Suppressor macrophage treated with lipopolysaccharide for 1 hour (primary cell): ENCODE measurements at regions not wholly inside any gene's neighbourhood (a gene's known extent, or its start where the extent isn't known, plus 50 kb on each side); places are given as distances from the start of the nearest gene placed in this dataset.
"Not testable (repeated sequence)": the region's sequence is repeated elsewhere in the genome, so short reads cannot be mapped to it uniquely, and the experiment has no call there.

Experiments
- DNase-seq, 3 donors: peaks; one replicate each; pipeline ENCODE4 v3.0.0-alpha.2; 2020 to 2022

DNA sequence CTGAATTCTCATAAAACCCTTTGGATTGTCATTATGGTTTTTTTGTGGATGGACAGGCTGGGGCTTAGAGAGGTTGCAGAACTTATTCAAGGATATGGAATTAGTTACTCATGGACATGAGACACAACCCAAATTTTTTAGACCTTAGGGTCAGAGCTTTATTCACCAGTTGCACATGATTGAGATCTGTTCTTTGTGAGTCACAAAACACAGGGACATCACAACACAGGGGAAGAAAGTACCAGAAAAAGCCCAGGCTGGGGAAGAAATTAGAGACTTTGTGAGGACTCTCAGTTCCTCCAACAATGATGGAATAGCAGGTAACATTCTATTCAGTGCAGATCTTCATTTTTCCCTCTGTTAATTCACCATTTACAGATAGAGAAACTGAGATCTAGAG is 602.4 kb upstream of the CPEB2 start:
- peak; percentile 35 to 65 (median 62) for DNase-seq

DNA sequence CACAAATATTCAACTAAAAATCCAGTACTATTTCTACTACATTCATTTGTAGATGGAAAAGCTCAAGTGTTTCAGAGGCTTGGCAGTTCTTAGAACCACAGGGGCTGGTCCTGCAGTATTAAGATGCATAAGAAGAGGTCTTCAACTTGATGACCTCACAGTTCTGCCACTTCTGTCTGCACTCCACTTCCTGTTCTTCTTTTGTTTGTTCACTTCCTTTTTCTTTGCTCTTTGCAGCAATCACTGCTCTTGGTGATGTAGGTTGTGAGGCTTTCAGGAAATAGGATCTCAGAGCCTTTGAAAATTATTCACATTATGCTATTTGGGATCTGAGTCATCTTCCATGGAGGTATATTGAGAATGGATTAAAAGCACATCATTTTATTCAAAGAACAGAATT is 602.0 kb upstream of the CPEB2 start:
- DNase-seq: peak; percentile 49 to 75 (median 74)

DNA sequence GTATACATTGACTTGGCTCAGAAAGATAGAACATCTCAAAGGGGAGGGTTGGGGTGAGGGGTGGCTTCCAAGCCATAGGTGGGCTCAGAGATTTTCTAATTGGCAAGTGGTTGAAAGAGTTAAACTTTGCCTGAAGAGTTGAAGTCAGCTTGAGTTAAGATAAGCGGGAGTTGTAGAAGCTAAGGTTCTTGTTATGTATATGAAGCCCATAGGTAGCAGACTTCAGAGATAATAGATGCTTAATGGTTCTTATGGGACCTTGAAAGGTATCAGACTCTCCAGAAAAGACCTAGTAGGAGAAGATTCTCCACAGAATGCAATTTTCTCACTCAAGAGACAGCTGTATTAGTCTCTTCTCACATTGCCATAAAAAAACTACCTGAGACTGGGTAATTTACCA is 599.1 kb upstream of the CPEB2 start:
- DNase-seq: no peak

DNA sequence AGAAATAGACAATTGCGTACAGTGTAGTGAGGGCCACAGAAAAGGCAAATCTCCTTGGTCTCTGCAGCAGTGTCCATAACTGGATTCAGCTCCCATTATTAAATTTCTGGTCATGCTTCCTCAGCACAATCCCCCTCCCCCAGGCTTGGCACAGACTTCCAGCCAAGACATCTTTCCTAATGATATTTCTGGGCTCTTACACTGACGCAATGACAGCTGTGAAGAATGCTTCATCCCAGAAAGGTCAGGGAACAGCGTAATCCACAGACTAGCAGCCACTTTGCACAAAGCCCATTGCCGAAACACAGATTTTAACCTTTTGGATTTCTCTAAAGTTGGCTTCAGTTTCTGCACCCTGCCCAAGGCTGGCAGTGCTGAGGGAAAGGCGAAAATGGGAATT is 597.6 kb upstream of the CPEB2 start:
- no peak for DNase-seq

DNA sequence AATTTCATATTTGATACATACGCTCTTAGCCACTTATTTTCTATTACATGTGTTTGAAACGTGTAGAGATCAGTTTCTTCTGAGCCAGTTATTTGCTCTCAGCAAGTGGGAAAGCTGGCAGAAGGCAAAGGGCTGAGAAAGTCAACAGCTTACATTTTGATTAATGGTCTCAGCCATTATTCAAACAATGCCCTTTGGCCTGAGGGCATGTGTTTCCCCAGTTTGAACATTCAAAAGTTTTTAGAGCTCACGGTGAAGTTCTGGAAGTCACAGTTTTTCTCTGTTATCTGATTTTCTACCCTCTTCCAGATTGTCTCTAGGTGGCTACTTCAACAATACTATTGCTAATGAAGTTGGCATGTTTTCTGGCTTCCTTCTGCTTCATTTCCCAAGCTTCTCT is 591.8 kb upstream of the CPEB2 start:
- DNase-seq: no peak

DNA sequence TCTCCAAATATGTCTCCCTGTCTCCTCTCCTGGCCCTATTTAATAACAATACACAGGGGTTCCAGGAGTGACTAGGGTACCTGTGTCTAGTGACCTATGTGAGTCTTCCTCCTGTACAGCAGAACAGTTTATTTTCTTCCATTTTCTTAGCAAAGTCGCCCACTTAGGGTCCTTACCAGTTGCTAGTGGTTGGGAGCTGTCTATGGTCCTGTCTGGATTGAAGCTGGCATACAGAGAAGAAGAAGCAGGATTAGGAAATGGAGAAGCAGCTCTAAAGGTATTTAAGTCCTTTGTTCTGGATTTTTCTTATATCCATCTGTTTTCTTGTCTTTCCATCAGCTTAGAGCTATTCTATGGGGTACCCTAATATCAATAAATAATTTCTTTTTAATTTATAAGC is 587.1 kb upstream of the CPEB2 start:
- DNase-seq: peak in 2 of 3 donors; percentile 34 to 48

DNA sequence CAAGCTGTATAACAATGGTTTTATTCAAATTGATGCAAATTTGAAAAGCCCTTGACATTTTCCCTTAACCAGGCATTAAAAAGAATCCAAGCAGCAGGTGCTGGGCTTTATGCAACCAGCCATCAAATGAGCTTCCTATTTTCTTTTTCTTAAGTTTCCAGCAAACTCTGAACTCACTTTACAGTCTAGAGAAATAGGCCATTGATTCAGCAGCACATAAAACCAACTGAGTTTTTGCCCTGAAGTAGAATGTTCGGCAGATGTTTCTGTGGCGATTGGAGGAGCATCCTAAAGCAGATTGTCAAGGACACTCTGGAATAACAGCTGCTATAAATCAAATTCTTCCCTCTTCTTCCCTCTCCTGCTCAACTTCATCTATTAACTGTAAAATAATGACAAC is 582.8 kb upstream of the CPEB2 start:
- no peak for DNase-seq

DNA sequence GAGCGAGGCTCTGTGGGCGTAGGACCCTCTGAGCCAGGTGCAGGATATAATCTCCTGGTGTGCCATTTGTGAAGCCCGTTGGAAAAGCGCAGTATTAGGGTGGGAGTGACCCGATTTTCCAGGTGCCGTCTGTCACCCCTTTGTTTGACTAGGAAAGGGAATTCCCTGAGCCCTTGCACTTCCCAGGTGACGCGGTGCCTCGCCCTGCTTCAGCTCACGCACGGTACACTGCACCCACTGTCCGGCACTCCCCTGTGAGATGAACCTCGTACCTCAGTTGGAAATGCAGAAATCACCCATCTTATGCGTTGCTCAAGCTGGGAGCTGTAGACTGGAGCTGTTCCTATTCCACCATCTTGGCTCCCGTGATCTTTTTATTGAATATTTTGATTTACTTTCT is 576.0 kb upstream of the CPEB2 start:
- DNase-seq: not testable (repeated sequence)

DNA sequence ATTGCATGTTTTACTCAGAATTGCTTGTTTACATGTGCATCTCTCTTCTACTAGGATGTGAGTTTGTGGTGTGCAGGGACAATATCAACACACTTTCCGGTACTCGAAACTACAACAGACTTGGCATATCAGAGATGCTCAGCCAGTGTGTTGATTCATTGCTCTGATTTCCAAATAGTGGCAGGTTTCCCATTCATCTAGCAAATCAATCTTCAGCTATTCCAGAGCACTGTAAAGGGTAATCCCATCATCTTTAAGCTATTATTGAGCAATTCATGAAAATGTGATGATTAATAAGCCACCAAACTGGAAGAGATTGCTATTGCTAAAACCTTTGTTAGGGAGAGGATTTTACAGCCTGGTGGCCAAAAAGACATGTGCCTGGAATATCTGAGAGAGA is 574.2 kb upstream of the CPEB2 start:
- peak in 1 of 3 donors; percentile 8 for DNase-seq

DNA sequence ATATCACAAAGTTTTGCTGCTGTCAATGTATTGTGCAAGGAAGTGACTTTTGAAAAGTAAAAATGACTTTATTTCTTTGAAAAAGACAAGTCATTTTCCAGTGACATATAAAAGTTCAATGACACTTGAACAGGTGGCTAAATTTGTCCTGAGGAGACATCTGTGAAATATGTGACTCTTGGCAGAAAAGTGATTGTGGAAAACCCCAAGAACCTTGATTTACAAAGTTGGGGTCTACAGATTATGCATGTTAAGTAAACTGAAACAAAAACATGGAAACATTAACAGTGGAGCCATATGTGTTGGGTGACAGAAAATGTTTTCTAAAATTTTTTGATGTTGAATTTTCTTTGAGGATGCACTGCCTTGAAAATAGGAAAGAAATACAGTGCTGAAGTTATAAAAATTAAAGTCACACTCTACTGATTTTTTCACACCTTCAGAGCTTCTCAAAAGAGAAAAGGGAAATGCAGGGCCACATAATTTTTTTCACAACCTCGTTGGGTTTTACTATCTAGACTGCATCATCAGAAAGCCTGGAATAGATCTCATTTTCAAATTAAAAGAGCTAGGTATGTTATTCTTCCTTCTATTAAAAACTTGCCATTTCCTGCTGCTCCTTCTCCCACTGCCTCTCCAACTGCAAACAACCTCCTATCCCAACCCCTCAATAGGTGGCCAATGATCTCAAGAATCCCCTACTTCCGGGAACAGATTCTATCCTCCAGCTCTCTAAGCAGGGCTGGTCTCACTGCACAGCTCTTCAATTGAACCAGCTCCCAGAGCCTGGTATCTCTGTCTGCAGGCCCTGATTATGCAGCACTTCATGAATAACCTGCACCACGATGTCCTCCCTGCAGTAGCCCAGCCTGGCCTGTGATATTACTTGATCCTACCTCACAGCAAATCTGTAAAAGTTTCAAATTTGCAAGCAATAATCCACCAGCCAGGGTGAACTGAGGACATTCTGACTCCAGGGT is 570.8 kb upstream of the CPEB2 start:
- DNase-seq: no peak

DNA sequence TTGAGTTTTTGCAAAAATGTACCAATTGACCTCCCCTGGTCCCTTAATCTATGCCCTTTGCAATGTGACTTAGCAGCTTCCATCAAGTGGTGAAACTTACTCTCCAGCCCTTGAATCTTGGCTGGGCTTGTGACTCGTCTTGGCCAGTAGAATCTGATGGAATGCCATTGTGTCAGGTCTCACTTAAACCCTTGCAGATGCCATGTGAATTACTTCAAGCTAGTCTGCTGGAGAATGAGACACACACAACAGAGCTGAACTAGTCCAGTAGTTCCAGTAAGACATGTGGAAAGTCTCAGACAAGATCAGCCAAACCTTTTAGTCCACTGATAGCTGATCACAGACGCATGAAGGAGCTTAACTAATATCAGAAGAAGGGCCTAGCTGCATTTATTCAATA is 567.8 kb upstream of the CPEB2 start:
- no peak for DNase-seq

DNA sequence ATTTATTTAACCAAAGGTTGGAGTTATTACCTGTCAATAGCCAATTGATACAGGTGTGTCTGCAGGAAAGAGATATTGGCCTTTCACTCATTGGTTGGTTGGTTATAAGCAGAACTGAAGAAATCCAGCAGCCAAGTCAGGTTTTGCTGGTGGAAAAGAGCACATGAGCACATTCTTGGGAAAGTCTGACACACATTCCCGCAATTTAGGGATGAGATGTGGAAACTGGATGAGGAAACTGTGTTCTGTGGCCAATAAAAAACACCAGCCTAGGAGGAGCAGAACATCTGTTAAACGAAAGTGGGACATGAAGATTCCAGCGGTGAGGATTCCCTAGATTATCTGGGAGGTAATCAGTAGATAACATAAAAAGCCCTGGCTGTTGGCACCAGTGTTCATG is 567.4 kb upstream of the CPEB2 start:
- DNase-seq: no peak

DNA sequence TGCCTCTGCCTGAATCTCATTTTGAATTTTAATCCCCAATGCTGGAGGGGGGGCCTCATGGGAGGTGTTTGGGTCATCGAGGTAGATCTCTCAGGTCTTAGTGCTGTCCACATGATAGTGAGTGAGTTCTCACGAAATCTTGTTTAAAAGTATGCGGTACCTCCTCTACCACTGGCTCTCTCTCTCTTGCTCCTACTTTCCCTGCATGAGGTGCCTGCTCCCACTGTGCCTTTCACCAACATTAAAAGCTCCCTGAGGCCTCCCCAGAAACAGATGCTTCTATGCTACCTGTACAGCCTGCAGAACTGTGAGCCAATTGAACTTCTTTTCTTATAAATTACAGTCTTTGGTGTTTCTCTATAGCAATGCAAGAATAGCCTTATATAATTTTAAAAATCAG is 560.7 kb upstream of the CPEB2 start:
- no peak for DNase-seq

DNA sequence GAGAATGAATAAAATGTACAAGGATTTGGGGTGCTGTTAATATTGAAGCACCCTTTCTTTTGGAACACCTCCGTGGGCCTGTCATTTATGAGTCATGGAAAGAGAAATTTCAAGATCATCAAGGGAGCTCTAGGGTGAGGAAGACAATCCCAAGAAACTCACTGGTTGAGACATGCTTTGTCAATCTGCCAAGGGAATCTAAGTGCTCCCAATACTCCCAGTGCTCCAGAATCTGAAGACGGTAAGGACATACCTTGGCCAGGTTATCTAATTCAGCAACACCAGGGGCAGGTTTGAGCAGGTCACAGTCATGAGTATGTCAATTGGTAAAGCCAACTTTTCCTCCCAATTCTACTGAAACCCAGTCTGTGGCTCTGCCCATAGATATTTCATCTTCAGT is 556.4 kb upstream of the CPEB2 start:
- DNase-seq: peak in 1 of 3 donors; percentile 13

DNA sequence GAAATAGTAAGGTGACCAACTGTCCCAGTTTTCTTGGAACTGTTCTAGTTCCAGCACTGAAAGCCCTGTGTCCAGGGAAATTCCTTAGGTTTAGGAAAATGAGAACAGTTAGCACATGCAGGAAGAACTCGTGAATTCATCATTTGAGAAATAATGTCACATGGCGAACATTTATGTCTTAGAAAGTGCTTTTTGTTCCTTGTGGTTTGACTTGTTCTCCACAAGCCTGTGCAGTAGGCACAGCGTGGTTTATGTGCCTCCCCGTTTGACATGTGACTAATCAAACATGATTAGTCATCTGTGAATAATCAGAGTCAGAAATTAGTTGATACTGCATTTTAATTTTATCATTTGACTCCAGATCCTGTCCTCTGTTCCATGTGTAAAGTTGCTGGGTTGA is 556.0 kb upstream of the CPEB2 start:
- DNase-seq: peak; percentile 30 to 63 (median 62)

DNA sequence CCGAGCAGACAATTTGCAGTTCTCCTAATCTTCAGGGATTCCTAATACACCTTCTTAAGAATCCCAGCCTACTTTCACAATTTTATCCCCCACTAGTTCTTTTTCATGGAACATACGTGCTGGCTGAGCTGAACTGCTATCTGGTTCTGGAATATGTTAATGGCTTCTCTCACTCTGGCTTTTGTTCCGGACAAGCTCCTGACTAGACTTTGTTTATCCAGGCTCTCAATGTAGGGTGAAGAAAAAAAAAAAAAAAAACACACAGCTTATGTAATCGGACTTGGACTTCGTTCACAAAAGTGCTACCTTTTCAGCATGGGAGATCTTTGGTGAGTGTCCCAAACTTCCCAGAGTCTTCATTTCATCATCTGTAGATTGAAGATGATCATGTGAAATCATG is 555.4 kb upstream of the CPEB2 start:
- no peak for DNase-seq

DNA sequence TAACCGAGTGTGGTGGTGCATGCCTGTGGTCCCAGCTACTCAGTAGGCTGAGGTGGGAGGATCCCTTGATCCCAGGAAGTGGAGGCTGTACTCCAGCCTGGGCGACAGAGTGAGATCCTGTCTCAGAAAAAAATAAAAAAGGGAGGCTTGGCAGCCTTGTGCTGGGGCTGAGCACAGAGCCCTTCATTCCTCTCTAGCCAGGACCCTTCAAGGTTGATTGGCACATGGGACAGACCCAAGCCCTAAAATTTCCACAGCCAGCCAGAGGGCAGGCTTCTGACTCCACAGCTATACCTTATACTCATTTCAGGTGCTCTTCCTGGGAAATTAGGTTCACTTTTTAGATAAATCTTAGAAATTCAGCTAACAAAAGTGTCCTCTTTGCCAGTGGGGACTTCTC is 553.0 kb upstream of the CPEB2 start:
- DNase-seq: no peak

DNA sequence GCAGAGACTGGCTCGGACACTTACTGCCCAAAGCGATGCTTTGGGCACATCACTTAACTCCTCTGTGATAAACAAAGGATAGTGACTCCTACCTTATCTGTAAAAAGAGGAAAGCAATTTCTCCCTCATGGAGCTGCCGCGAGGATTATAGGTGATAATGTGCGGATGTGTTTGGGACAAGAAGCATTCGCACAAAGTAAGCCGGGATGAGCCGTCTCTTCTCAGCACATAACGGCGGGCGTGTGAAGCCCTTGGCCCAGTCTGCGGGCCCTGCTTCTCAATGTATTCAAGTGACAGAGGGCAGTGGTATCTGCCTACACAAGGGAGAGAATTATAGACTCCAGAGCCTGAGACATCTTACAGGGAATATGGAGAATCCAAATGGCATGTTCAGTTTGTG is 550.3 kb upstream of the CPEB2 start:
- no peak for DNase-seq

DNA sequence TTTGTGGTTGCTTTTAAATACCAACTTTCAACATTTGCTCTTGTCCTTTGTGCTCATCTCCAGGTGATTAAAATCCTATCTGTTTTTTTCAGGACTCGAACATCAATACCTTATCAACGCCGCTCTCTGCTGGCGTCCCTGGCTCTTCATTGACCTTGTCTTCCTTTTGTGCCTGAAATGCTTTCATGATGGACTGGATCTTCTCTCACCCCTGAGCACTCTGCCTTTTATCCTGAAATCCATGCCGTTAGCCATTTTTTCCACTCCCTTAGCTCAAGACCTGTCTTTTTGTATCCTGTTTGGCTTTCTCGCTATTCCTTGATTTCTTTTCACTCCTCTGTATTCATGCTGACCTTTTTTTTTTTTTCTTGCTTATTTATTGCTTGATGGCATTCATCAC is 549.5 kb upstream of the CPEB2 start:
- no peak for DNase-seq

DNA sequence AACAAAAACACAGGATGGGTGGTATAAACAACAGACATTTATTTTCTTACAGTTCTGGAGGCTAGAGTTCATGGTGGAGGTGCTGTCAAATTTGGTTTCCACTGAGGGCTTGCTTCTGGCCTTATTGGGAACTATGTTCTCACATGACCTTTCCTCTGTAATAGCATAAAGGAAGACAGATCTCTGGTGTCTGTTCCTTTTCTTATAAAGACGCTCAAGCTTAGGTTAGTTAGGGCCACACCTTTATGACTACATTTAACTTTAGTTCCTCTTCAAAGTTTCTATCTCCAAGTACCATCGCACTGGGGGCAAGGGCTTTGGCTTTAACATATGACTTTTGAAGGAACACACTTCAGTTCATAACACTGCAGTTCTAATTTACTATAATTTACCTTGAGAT is 543.8 kb upstream of the CPEB2 start:
- no peak for DNase-seq

DNA sequence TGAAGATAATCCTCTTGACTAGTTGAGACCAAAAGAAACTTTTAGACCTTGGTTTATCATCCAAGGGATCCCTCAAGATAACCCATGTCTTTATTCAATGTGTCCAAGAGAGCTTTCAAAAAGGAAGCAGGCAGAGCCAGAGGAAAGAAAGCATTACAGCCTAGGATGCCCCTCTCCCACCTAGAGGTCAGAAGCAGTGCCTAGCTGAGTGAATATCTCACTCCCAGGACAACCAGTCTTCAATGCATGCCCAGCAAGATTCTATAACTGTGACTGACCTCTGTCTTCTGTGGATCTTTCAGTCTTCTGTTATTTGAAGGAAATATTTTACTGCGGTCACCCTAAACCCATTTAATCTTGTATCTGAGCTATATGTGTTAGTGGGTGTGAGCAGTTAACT is 537.2 kb upstream of the CPEB2 start:
- no peak for DNase-seq

DNA sequence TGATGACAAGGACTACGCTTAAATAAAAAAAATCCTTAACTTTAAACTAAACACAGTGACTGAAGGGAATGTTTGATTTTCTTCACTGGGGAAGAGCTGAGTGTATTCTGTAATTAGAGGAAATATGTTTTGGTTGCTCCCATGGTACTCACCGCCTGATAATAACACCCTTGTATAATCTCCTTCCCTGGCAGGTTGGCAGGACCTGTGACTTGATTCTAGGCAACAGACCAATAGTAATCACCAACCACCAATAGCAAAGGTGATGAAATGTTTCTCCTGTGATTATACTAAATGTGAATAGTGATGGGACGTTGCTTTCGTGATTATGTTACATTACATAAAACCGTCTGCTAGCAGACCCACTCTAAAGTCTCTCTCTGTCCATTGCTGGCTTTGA is 536.8 kb upstream of the CPEB2 start:
- DNase-seq: no peak

DNA sequence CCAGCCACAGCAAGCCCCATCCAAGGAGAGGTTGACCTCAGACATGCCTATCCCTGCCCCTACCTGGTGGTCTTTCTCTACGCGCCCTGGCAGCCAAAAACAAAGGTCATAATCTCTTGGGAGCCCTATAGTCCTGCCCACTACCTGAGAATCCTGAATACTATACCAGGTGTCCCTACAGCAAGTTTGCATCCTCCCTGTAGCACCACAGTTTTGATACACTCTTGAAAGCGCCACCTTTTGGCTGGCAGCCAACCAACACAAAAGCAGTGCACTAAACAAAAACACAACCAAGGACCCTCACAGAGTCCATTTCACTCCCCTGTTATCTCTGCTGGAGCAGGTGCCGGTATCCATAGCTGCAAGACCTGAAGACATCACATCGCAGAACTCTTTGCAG is 523.8 kb upstream of the CPEB2 start:
- DNase-seq: no peak

DNA sequence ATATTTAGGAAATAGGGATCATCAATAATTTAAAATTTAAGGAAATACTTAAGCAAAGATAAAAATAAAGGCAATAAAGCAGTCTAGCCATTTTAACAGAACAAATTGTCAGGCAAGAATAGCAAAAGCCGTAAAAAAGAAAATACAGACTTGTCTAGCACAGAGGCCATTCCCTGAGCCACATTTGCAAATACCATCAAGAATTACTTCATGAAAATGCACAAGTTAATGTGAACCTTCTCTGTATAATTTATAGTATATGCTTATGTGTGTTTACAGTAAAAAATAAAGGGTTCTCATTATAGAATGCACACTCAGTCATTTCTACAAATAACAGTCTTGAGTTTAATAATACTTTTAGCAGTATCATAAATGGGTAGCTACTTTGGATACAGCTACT is 505.9 kb upstream of the CPEB2 start:
- no peak for DNase-seq

DNA sequence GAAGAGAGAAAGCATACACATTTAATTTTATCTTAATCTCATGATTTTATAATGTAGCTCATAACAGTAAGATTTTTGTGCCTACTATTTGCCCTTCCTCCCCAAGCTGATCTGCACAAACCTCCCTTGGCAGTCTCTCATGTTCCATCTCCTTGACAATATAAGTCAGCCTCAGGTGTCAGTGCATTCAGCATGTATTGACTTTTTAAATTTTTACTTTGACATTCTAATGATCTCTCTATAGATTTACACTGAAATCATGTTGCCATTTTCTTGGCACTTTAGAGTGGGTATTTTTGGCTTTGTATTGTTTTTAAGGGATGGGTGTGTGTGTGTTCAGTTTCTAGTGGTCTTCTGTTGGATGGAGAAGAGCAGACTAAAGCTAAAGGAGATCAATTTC is 505.3 kb upstream of the CPEB2 start:
- no peak for DNase-seq
